Right lobe of liver (tissue), 4 donors: ENCODE measurements at regions not wholly inside any gene's neighbourhood (a gene's known extent, or its start where the extent isn't known, plus 50 kb on each side); places are given as distances from the start of the nearest gene placed in this dataset.

Experiments used
- CTCF ChIP-seq, 4 donors: fragments of 200-600 bp in 3 of 4; fragments of 450-650 bp in 1 of 4; IDR thresholded peaks; one replicate each; pipeline versions ENCODE4 v1.5.1 to v1.8.0; 2016 to 2022; ENCODE audit warnings: antibody characterized with exemption in 4 of 4, mild to moderate bottlenecking in 2 of 4
- POLR2A ChIP-seq: fragments of 450-650 bp; IDR thresholded peaks from one replicate; pipeline ENCODE4 v1.6.1; 2017; ENCODE audit warnings: antibody characterized with exemption, mild to moderate bottlenecking
- donor health status: DM: no; HTN: no; CAD: no.
- donor health status: DM: no; HTN: no; CAD: no.
- donor health status: DM: no; HTN: yes; CAD: no.

- TF ChIP-seq CTCF (IDR thresholded peaks at IDR 0.05), result no peak
- no peak for TF ChIP-seq POLR2A
These were observed 128.5 kb downstream of the MAGEC2 start for GRCh38 chrX:142076633-142077032.
